Liver (tissue), 8 donors: ENCODE measurements at regions not wholly inside any gene's neighbourhood (a gene's known extent, or its start where the extent isn't known, plus 50 kb on each side); places are given as distances from the start of the nearest gene placed in this dataset.

ENCODE experiments used
- DNase-seq: peaks from one replicate; pipeline ENCODE4 v3.0.0-alpha.2; 2017; ENCODE audit warnings: low spot score
- H3K27ac ChIP-seq, 2 donors: one replicate each; pipeline ENCODE4 v1.7.0; 2013; ENCODE audit warnings: inconsistent platforms in 2 of 2, low read length in 2 of 2, control low read depth in 1 of 2, low read depth in 1 of 2, mild to moderate bottlenecking in 1 of 2
- H3K27me3 ChIP-seq, 4 donors: one replicate each; pipeline versions ENCODE4 v1.6.1 to v1.7.0; 2013; ENCODE audit warnings: low read length in 3 of 4, inconsistent platforms in 1 of 4, mild to moderate bottlenecking in 1 of 4, moderate library complexity in 1 of 4; ENCODE audit not compliant: control insufficient read depth in 4 of 4, insufficient read depth in 4 of 4
- H3K36me3 ChIP-seq, 4 donors: one replicate each; pipeline versions ENCODE4 v1.6.1 to v1.7.0; 2013; ENCODE audit warnings: low read length in 3 of 4, mild to moderate bottlenecking in 3 of 4, low read depth in 1 of 4, moderate library complexity in 1 of 4; ENCODE audit not compliant: control insufficient read depth in 4 of 4, insufficient read depth in 3 of 4
- H3K4me1 ChIP-seq, 4 donors: one replicate each; pipeline versions ENCODE4 v1.6.1 to v1.7.0; 2013; ENCODE audit warnings: low read length in 3 of 4, mild to moderate bottlenecking in 3 of 4, moderate library complexity in 1 of 4; ENCODE audit not compliant: control insufficient read depth in 4 of 4, insufficient read depth in 4 of 4
- H3K4me3 ChIP-seq, 3 donors: one replicate each; pipeline versions ENCODE4 v1.6.1 to v1.7.0; 2013; ENCODE audit warnings: low read length in 3 of 3, control low read depth in 1 of 3, low read depth in 1 of 3, mild to moderate bottlenecking in 1 of 3
- H3K9ac ChIP-seq, 2 donors: one replicate each; pipeline ENCODE4 v1.7.0; 2013; ENCODE audit warnings: low read length in 2 of 2, mild to moderate bottlenecking in 2 of 2, moderate library complexity in 2 of 2, control low read depth in 1 of 2, low read depth in 1 of 2
- H3K9me3 ChIP-seq, 4 donors: one replicate each; pipeline versions ENCODE4 v1.6.1 to v1.7.0; 2013; ENCODE audit warnings: low read length in 3 of 4; ENCODE audit not compliant: control insufficient read depth in 4 of 4
- ATF3 ChIP-seq: IDR thresholded peaks from 2 replicates; pipeline ENCODE4 v1.6.1; 2016; ENCODE audit warnings: antibody characterized with exemption
- EGR1 ChIP-seq, 2 donors: IDR thresholded peaks; 2 replicates each; pipeline ENCODE4 v1.6.1; 2016 to 2018; ENCODE audit warnings: antibody characterized with exemption in 2 of 2, low read depth in 2 of 2
- FOXA1 ChIP-seq: IDR thresholded peaks from 2 replicates; pipeline ENCODE4 v1.6.1; 2016; ENCODE audit warnings: antibody characterized with exemption
- FOXA2 ChIP-seq: IDR thresholded peaks from 2 replicates; pipeline ENCODE4 v1.6.1; 2016; ENCODE audit warnings: antibody characterized with exemption
- GABPA ChIP-seq, 2 donors: IDR thresholded peaks in 1 of 2; conservative IDR thresholded peaks in 1 of 2; 2 replicates each; pipeline ENCODE4 v1.6.1; 2016; ENCODE audit warnings: antibody characterized with exemption in 2 of 2, mild to moderate bottlenecking in 1 of 2, moderate library complexity in 1 of 2
- HNF4A ChIP-seq, 2 donors: conservative IDR thresholded peaks; 2 replicates each; pipeline ENCODE4 v1.6.1; 2016; ENCODE audit warnings: antibody characterized with exemption in 2 of 2, mild to moderate bottlenecking in 2 of 2
- HNF4G ChIP-seq: IDR thresholded peaks from 2 replicates; pipeline ENCODE4 v1.6.1; 2016; ENCODE audit warnings: antibody characterized with exemption
- JUND ChIP-seq, 2 donors: IDR thresholded peaks; 2 replicates each; pipeline ENCODE4 v1.6.1; 2016; ENCODE audit warnings: antibody characterized with exemption in 2 of 2
- MAX ChIP-seq: IDR thresholded peaks from 2 replicates; pipeline ENCODE4 v1.6.1; 2016; ENCODE audit warnings: antibody characterized with exemption
- NR2F2 ChIP-seq: IDR thresholded peaks from 2 replicates; pipeline ENCODE4 v1.6.1; 2016; ENCODE audit warnings: antibody characterized with exemption
- RAD21 ChIP-seq, 2 donors: IDR thresholded peaks; 2 replicates each; pipeline ENCODE4 v1.6.1; 2016; ENCODE audit warnings: antibody characterized with exemption in 2 of 2, mild to moderate bottlenecking in 2 of 2
- REST ChIP-seq: IDR thresholded peaks from 2 replicates; pipeline ENCODE4 v1.6.1; 2016; ENCODE audit warnings: antibody characterized with exemption, mild to moderate bottlenecking
- RXRA ChIP-seq, 2 donors: IDR thresholded peaks; 2 replicates each; pipeline ENCODE4 v1.6.1; 2017 to 2018; ENCODE audit warnings: antibody characterized with exemption in 2 of 2, mild to moderate bottlenecking in 1 of 2
- SP1 ChIP-seq: IDR thresholded peaks from 2 replicates; pipeline ENCODE4 v1.6.1; 2018; ENCODE audit warnings: antibody characterized with exemption, mild to moderate bottlenecking
- TAF1 ChIP-seq: conservative IDR thresholded peaks from 2 replicates; pipeline ENCODE4 v1.6.1; 2016; ENCODE audit warnings: antibody characterized with exemption, mild to moderate bottlenecking
- YY1 ChIP-seq: IDR thresholded peaks from 2 replicates; pipeline ENCODE4 v1.6.1; 2016; ENCODE audit warnings: antibody characterized with exemption, mild to moderate bottlenecking
- WGBS: extraction: QIAGEN DNeasy Blood & Tissue Kit; methylation state at CpG from one replicate; pipeline ENCODE4 v1.1.7; 2013; 5-methylcytosine and 5-hydroxymethylcytosine counted together
- TF ChIP-seq, protein P1 (sequence below): fragments of 150-350 bp; IDR thresholded peaks from 2 replicates; pipeline ENCODE4 v1.5.1; 2017; ENCODE audit warnings: improper control_type of control experiment, low read depth, low read length; ENCODE audit not compliant: missing input control
- TF ChIP-seq, protein P2 (sequence below): IDR thresholded peaks from 2 replicates; pipeline ENCODE4 v1.6.1; 2016; ENCODE audit warnings: antibody characterized with exemption
- donor health status: healthy.
- donor health status: healthy.
- donor health status: healthy.
- donor health status: healthy.
- donor health status: healthy.

- no peak for DNase-seq
- TF ChIP-seq FOXA2: no peak
- no peak for TF ChIP-seq GABPA (IDR thresholded peaks at IDR 0.05 in 1 of 2, conservative IDR thresholded peaks at IDR 0.05 in 1 of 2)
- no peak for TF ChIP-seq ATF3
- TF ChIP-seq NR2F2: no peak
- TF ChIP-seq YY1: no peak
- no peak for TF ChIP-seq TAF1
- TF ChIP-seq REST: no peak
- no peak for TF ChIP-seq EGR1 (IDR thresholded peaks at IDR 0.05; ENCODE audit: low read depth in 2 of 2)
- no peak for TF ChIP-seq MAX
- TF ChIP-seq, protein P1, sequence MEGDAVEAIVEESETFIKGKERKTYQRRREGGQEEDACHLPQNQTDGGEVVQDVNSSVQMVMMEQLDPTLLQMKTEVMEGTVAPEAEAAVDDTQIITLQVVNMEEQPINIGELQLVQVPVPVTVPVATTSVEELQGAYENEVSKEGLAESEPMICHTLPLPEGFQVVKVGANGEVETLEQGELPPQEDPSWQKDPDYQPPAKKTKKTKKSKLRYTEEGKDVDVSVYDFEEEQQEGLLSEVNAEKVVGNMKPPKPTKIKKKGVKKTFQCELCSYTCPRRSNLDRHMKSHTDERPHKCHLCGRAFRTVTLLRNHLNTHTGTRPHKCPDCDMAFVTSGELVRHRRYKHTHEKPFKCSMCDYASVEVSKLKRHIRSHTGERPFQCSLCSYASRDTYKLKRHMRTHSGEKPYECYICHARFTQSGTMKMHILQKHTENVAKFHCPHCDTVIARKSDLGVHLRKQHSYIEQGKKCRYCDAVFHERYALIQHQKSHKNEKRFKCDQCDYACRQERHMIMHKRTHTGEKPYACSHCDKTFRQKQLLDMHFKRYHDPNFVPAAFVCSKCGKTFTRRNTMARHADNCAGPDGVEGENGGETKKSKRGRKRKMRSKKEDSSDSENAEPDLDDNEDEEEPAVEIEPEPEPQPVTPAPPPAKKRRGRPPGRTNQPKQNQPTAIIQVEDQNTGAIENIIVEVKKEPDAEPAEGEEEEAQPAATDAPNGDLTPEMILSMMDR: no peak
- TF ChIP-seq HNF4G: no peak
- TF ChIP-seq SP1: no peak
- no peak overlapping the region for H3K4me3 ChIP-seq
- no peaks in the 10 kb centered on the region for H3K36me3 ChIP-seq
- H3K9me3 ChIP-seq: peaks cover 0 to 5% (median 0%) of the 10 kb centered on the region in 4 donors
- 65% methylated on average over 82 of the region's 82 CpGs for WGBS
- no peak overlapping the region for H3K27ac ChIP-seq
- no peak overlapping the region for H3K9ac ChIP-seq
- no peaks in the 10 kb centered on the region for H3K4me1 ChIP-seq
- H3K27me3 ChIP-seq: no peaks in the 10 kb centered on the region
These were observed 762.0 kb downstream of the KCNJ18 start for GRCh38 chr17:22454070-22454999.

- H3K36me3 ChIP-seq: no peaks in the 10 kb centered on the region
- peaks cover 0 to 5% (median 0%) of the 10 kb centered on the region in 4 donors for H3K9me3 ChIP-seq
- H3K27me3 ChIP-seq: no peaks in the 10 kb centered on the region
- H3K4me3 ChIP-seq: no peak overlapping the region
- no peaks in the 10 kb centered on the region for H3K4me1 ChIP-seq
- no peak overlapping the region for H3K27ac ChIP-seq
- WGBS: 79% methylated on average over 12 of the region's 12 CpGs
- no peak for DNase-seq
- H3K9ac ChIP-seq: no peak overlapping the region
- TF ChIP-seq REST: no peak
- TF ChIP-seq GABPA (IDR thresholded peaks at IDR 0.05 in 1 of 2, conservative IDR thresholded peaks at IDR 0.05 in 1 of 2): no peak
- TF ChIP-seq FOXA2: no peak
- no peak for TF ChIP-seq SP1
- TF ChIP-seq RAD21 (IDR thresholded peaks at IDR 0.05): no peak
- TF ChIP-seq RXRA (IDR thresholded peaks at IDR 0.05): no peak
- TF ChIP-seq JUND (IDR thresholded peaks at IDR 0.05): no peak
- TF ChIP-seq, protein P2, sequence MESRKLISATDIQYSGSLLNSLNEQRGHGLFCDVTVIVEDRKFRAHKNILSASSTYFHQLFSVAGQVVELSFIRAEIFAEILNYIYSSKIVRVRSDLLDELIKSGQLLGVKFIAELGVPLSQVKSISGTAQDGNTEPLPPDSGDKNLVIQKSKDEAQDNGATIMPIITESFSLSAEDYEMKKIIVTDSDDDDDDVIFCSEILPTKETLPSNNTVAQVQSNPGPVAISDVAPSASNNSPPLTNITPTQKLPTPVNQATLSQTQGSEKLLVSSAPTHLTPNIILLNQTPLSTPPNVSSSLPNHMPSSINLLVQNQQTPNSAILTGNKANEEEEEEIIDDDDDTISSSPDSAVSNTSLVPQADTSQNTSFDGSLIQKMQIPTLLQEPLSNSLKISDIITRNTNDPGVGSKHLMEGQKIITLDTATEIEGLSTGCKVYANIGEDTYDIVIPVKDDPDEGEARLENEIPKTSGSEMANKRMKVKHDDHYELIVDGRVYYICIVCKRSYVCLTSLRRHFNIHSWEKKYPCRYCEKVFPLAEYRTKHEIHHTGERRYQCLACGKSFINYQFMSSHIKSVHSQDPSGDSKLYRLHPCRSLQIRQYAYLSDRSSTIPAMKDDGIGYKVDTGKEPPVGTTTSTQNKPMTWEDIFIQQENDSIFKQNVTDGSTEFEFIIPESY: no peak
- TF ChIP-seq TAF1: no peak
- no peak for TF ChIP-seq HNF4A (conservative IDR thresholded peaks at IDR 0.05)
- TF ChIP-seq NR2F2: no peak
- no peak for TF ChIP-seq MAX
- no peak for TF ChIP-seq YY1
- TF ChIP-seq EGR1 (IDR thresholded peaks at IDR 0.05; ENCODE audit: low read depth in 2 of 2): no peak
- no peak for TF ChIP-seq FOXA1
These were observed 767.1 kb downstream of the KCNJ18 start for GRCh38 chr17:22459331-22459952.
